NT2/D1 (cell line): ENCODE measurements at regions not wholly inside any gene's neighbourhood (a gene's known extent, or its start where the extent isn't known, plus 50 kb on each side); places are given as distances from the start of the nearest gene placed in this dataset.

ENCODE experiments used
- SUZ12 ChIP-seq: IDR thresholded peaks from 2 replicates; pipeline ENCODE4 v1.6.1; 2011; ENCODE audit not compliant: insufficient read length, insufficient read depth; ENCODE audit errors: extremely low read depth
- YY1 ChIP-seq: IDR thresholded peaks from 2 replicates; pipeline ENCODE4 v1.6.1; 2011; ENCODE audit not compliant: insufficient read length, insufficient read depth
- ZNF274 ChIP-seq: IDR thresholded peaks from 2 replicates; pipeline ENCODE4 v1.6.1; 2011; ENCODE audit warnings: mild to moderate bottlenecking, low read depth, low read length

GRCh38 chr9:81361296-81361695, 328.1 kb downstream of the TLE1 start:
- no peak for TF ChIP-seq YY1
- TF ChIP-seq ZNF274, result no peak
- TF ChIP-seq SUZ12, result no peak
